ENCODE measurements at regions not wholly inside any gene's neighbourhood (a gene's known extent, or its start where the extent isn't known, plus 50 kb on each side); places are given as distances from the start of the nearest gene placed in this dataset.

DNA sequence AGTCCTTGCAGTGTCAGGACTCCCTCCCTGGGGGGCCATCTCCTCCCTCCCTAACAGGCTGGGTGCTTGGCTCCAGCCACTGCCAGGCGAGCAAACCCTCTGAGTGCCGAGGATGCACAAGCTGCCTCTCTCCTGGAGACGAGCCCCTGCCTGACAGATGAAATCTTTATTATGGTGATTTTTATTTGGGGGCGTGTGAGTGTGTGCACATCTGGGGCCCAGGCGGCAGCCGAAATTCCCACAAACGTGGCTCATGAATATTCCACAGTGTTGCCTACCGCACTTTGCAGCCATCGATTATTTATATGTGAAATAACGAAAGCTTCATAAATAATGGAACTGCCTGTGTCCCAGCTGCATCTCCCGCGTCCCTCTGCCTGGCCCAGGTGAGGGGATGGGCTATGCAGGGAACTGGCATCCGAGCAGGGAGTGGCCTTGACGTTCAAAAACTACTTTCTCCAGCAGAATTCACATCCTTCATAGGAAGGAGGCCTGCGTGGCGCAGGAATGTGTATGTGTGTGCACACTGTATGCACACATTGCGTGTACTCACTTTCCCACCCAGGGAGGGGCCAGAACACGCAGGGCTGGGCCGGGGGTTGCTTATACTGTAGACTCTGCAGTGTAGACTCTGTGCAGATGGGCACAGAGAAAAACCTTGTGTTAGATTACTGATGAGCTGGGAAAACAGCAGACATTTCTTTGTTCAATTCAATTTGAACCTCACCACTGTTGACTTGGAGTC is 73.1 kb downstream of the UBIAD1 start:
- no peak for TF ChIP-seq CEBPB (IDR thresholded peaks at IDR 0.05)
- TF ChIP-seq, protein P1, sequence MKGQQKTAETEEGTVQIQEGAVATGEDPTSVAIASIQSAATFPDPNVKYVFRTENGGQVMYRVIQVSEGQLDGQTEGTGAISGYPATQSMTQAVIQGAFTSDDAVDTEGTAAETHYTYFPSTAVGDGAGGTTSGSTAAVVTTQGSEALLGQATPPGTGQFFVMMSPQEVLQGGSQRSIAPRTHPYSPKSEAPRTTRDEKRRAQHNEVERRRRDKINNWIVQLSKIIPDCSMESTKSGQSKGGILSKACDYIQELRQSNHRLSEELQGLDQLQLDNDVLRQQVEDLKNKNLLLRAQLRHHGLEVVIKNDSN (IDR thresholded peaks at IDR 0.05): no peak
- TF ChIP-seq TCF12 (IDR thresholded peaks at IDR 0.05; ENCODE audit: low read depth): no peak
- no peak for TF ChIP-seq EP300 (IDR thresholded peaks at IDR 0.05; ENCODE audit: borderline replicate concordance)
- TF ChIP-seq, protein P2, sequence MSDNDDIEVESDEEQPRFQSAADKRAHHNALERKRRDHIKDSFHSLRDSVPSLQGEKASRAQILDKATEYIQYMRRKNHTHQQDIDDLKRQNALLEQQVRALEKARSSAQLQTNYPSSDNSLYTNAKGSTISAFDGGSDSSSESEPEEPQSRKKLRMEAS (IDR thresholded peaks at IDR 0.05): no peak
- TF ChIP-seq FOXM1 (IDR thresholded peaks at IDR 0.05; ENCODE audit: borderline replicate concordance, low read depth): no peak
- TF ChIP-seq, protein P3, sequence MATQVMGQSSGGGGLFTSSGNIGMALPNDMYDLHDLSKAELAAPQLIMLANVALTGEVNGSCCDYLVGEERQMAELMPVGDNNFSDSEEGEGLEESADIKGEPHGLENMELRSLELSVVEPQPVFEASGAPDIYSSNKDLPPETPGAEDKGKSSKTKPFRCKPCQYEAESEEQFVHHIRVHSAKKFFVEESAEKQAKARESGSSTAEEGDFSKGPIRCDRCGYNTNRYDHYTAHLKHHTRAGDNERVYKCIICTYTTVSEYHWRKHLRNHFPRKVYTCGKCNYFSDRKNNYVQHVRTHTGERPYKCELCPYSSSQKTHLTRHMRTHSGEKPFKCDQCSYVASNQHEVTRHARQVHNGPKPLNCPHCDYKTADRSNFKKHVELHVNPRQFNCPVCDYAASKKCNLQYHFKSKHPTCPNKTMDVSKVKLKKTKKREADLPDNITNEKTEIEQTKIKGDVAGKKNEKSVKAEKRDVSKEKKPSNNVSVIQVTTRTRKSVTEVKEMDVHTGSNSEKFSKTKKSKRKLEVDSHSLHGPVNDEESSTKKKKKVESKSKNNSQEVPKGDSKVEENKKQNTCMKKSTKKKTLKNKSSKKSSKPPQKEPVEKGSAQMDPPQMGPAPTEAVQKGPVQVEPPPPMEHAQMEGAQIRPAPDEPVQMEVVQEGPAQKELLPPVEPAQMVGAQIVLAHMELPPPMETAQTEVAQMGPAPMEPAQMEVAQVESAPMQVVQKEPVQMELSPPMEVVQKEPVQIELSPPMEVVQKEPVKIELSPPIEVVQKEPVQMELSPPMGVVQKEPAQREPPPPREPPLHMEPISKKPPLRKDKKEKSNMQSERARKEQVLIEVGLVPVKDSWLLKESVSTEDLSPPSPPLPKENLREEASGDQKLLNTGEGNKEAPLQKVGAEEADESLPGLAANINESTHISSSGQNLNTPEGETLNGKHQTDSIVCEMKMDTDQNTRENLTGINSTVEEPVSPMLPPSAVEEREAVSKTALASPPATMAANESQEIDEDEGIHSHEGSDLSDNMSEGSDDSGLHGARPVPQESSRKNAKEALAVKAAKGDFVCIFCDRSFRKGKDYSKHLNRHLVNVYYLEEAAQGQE (IDR thresholded peaks at IDR 0.05; ENCODE audit: low read depth): no peak
- TF ChIP-seq CREB1 (IDR thresholded peaks at IDR 0.05; ENCODE audit: low read depth): no peak
- no peak for TF ChIP-seq TEAD4 (IDR thresholded peaks at IDR 0.05)
- no peak for TF ChIP-seq TAF1 (IDR thresholded peaks at IDR 0.05; ENCODE audit: low read depth)
- TF ChIP-seq ZBTB7A (IDR thresholded peaks at IDR 0.05; ENCODE audit: low read depth): no peak
- TF ChIP-seq NFIC (IDR thresholded peaks at IDR 0.05): no peak

DNA sequence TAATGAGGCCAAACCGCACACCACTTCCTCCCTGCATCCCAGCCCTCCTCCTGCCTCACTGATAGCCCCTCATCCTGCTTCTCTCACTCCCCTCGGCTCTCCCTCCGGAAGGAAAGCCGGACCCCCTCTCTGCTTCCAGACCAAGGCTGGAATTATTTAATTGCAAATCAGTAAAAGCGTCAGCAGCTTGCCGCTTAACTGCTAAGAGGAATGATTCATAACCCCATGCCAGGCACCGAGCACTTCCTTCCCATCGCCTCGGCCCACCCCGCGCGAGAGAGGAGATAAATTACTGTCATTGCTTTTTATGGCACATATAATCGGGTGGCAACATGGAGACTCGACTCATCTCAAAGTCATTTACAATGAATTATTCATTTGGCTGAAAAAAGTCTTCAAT is 77.3 kb downstream of the UBIAD1 start:
- no peak for TF ChIP-seq RAD21 (IDR thresholded peaks at IDR 0.05; ENCODE audit: low read depth)

DNA sequence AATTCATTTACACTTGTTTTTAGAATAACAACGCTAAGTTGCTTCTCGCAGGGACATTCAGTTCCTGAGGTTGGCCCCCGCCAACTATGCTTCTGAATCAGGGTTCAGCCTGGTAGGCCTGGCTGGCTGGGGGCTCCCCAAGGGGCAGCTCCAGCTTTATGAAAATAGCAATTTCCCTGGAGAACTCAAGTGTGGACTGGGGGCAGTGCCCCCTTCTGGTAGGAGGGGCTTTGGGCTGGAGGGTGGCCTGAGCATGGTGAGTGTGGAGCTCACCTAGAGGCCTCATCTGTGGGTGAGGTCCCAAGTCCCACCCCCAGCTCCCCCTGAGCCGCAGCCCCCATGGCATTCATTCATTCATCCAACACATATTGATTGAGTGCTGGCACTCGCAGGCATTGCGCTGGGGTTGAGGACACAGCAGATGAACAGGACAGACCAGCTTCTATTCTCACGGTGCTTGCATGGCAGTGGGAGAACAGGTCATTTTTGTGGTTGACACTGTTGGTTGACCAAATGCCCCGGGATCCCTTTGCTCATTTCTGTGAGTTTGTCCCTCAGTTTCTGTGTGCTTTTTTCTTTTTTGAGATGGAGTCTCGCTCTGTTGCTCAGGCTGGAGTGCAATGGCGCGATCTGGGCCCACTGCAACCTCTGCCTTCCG is 79.2 kb downstream of the UBIAD1 start:
- TF ChIP-seq EP300 (IDR thresholded peaks at IDR 0.05; ENCODE audit: borderline replicate concordance) (no peak), CREB1 (IDR thresholded peaks at IDR 0.05; ENCODE audit: low read depth) (no peak), RAD21 (IDR thresholded peaks at IDR 0.05; ENCODE audit: low read depth) (no peak), EGR1 (IDR thresholded peaks at IDR 0.05) (no peak), TAF1 (IDR thresholded peaks at IDR 0.05; ENCODE audit: low read depth) (no peak), ZBTB7A (IDR thresholded peaks at IDR 0.05; ENCODE audit: low read depth) (no peak), FOXM1 (IDR thresholded peaks at IDR 0.05; ENCODE audit: borderline replicate concordance, low read depth) (no peak), CEBPB (IDR thresholded peaks at IDR 0.05) (no peak), YY1 (IDR thresholded peaks at IDR 0.05; ENCODE audit: low read depth) (no peak), TEAD4 (IDR thresholded peaks at IDR 0.05) (no peak), TCF12 (IDR thresholded peaks at IDR 0.05; ENCODE audit: low read depth) (no peak), NFIC (IDR thresholded peaks at IDR 0.05) (no peak)
- TF ChIP-seq, protein P2 (IDR thresholded peaks at IDR 0.05): no peak
- TF ChIP-seq, protein P1 (IDR thresholded peaks at IDR 0.05): no peak
- TF ChIP-seq, protein P3 (IDR thresholded peaks at IDR 0.05; ENCODE audit: low read depth): no peak

DNA sequence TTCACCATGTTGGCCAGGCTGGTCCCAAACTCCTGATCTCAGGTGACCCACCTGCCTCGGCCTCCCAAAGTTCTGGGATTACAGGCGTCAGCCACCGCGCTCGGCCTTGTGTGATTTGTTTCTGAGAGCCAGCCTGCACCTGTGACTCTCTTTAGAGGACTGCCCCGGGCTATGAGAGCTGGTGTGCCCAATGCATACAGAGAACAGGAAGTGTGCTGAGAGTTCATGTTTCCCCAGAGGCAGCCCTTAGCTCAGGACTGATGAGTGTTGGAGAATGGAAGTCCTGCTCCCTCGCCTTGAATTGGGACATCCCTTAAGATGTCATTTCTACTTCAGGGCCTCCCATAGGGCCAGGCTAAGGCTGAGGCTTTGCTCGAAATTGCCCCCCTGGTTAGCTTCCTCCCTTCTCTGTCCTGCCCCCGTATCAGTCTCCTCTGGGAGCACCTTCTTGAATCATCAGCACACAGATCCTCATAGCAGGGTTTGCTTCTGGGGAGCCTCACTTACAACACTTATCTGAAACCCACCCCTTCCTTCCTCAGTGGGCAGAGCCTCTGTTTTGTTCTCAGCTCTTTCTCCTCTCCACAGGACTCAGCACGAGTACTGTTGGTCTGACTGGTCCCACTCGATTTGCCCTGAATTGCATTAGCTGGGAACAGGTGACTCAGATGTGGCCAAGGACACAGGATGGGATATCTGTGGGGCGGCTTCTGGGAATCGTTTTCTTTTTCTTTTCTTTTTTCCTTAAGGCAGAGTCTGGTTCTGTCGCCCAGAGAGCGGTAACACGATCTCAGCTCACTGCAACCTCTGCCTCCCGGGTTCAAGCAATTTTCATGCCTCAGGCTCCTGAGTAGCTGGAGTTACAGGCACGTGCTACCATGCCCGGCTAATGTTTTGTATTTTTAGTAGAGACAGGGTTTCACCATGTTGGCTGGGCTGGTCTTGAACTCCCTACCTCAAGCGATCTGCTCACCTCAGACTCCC is 80.1 kb downstream of the UBIAD1 start:
- TF ChIP-seq, protein P2 (IDR thresholded peaks at IDR 0.05): no peak
- TF ChIP-seq FOXM1 (IDR thresholded peaks at IDR 0.05; ENCODE audit: borderline replicate concordance, low read depth) (no peak), TEAD4 (IDR thresholded peaks at IDR 0.05) (no peak), YY1 (IDR thresholded peaks at IDR 0.05; ENCODE audit: low read depth) (no peak), TCF12 (IDR thresholded peaks at IDR 0.05; ENCODE audit: low read depth) (no peak), RAD21 (IDR thresholded peaks at IDR 0.05; ENCODE audit: low read depth) (no peak), CEBPB (IDR thresholded peaks at IDR 0.05) (no peak), TAF1 (IDR thresholded peaks at IDR 0.05; ENCODE audit: low read depth) (no peak), ZBTB7A (IDR thresholded peaks at IDR 0.05; ENCODE audit: low read depth) (no peak), EGR1 (IDR thresholded peaks at IDR 0.05) (no peak), EP300 (IDR thresholded peaks at IDR 0.05; ENCODE audit: borderline replicate concordance) (no peak)
- TF ChIP-seq, protein P1 (IDR thresholded peaks at IDR 0.05): no peak
- TF ChIP-seq, protein P3 (IDR thresholded peaks at IDR 0.05; ENCODE audit: low read depth): no peak
